ENCODE measurements at regions not wholly inside any gene's neighbourhood (a gene's known extent, or its start where the extent isn't known, plus 50 kb on each side); places are given as distances from the start of the nearest gene placed in this dataset.
"Not testable (repeated sequence)": the region's sequence is repeated elsewhere in the genome, so short reads cannot be mapped to it uniquely, and the experiment has no call there.

DNA sequence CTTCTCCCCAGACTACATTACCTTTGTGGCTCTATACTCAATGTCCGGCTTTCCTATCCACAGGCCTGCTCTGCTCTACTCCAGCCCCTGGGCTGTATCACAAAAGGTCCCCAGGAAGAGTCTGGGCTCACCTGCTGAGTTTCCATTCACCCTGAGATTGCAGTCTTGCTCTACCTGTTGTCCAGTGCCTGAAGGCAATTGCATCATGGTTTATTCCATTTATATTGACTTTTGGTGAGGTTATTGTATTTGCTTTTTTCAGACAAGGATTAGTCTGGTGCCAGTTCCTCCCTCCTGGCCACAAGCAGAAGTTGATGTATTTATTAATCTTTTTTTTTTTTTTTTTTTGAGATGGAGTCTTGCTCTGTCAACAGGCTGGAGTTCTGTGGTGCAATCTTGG lies 273.1 kb downstream of the XPNPEP1 start:
- no peak for DNase-seq (ENCODE audit: low spot score)

DNA sequence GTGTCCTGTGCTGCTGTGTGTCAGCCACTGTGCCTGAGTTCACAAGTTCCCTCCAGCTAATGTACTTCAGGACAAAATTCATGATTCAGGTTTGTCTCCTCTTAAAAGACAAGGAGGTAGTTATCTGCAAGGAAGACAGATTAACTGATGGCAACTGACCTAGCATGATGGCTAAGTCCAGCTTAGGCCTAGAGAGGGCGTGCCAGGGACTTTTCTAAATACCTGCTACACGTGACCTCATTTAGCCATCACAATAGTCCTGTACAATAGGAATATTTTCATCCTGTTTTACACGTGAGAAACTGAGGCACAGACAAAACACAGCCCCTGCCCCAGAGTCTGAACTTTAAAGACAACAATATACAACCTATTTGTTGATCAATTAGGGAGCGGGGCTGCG lies 275.7 kb downstream of the XPNPEP1 start:
- DNase-seq (ENCODE audit: low spot score) = no peak

DNA sequence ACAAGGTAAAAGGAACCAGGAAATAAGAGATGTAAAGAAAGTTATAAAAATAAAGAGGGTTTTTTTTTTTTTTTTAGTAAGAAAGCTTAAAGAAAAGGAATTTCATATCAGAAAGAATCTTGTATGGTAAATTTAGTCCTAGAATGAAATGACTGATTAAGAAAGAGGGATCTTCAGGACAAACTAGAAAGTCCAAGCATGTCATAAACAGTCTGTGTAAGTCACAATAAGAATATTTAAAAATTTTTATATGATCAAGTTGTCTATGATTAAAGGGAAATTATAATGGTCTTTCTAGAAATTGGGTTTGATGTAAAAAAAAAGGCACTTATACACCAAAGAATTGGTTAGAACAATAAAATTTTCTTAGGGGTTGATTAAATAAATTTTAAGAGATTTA lies 289.5 kb downstream of the XPNPEP1 start:
- no peak for DNase-seq (ENCODE audit: low spot score)

DNA sequence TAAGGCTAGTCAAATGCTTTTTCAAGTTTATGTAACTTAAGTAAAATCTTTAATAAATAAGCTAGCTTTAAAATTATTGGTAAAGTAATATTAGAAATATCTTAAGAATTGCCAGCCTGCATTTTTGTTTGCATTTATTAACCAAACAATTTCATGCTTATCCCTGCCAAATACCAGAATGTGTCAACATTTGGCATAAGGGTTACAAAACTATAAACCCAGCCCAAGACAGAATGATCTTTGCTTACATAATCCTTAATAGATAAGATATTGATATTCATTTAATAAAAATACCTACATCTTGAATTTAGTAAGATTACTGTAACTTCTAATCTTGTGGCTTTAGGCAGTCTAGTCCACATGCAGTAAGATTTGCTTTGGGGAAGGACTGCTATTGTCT lies 290.3 kb downstream of the XPNPEP1 start:
- not testable (repeated sequence) for DNase-seq (ENCODE audit: low spot score)

DNA sequence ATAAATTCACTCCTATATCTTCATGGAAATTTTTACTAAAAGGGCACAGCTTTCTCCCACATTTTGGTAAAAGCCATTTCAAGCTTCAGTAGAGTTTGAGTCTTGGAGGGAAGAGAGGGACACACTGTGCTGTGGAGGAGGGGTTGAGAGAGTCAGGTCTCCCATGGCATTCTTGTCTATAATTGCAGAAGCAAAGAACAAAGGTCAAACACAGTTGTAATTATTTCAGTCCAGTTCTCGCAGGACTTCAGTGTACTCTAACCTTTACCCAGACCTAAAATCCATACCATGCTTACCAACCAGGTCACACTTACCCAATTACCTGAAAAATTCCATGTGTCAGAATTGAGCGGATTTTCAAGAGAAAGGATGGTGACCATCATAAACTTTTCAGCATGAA lies 298.4 kb downstream of the XPNPEP1 start:
- DNase-seq (ENCODE audit: low spot score) = no peak

DNA sequence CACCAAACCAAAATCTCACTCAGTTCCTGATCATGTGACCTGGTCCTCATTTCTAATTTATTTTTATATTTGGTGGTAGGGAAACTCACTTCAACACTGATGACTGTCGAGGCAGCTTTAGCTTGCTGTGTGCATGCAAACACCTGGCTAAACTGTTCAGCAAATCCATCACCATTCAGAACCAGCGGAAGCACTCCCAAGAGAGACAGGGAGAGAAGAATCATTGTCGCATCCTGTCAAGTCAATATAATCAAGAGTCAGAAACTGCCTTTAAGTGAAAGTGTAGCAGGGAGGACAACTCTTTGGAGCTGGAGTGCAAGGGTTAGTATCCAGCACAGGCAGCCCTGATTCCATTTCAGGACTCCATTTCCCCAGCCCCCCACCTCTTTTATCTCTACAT lies 300.7 kb downstream of the XPNPEP1 start:
- DNase-seq (ENCODE audit: low spot score) = no peak

DNA sequence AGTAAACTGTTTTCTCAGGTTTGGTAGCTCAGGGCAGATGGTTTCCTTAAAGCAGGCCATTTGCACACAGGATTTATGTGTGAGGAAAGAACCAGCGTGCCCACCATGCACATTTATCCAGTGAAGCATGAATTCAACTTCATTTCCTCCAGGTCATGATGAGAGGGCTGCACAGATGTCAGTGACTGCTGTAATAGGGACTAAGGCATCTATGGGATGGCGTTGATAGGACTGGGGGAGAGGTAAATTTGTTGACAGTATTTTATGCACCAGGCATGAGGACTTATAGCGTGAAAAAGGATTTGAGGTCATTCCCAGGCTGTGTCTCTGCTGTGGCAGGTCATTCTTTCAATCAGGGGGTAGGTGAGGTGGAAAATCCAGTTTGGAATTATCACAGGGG lies 302.9 kb downstream of the XPNPEP1 start:
- DNase-seq (ENCODE audit: low spot score) = no peak

DNA sequence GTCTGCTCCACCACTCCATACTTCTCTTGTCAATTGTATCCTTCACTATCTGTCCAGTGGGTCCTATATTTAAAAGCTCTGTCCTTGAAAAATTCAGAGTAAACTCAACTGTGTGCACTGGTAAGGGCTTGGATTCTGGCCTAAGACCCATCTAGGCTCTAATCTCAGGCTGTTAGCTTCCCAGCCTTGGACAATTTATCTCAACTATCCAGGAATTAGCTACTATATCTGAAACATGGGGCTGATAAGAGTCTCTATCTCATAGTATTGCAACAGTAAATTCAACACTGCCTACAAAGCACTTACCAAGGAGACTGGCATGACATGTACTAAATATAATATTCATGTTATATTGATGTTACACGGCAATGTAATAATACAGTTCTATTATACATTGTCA lies 303.4 kb downstream of the XPNPEP1 start:
- DNase-seq (ENCODE audit: low spot score) = no peak

DNA sequence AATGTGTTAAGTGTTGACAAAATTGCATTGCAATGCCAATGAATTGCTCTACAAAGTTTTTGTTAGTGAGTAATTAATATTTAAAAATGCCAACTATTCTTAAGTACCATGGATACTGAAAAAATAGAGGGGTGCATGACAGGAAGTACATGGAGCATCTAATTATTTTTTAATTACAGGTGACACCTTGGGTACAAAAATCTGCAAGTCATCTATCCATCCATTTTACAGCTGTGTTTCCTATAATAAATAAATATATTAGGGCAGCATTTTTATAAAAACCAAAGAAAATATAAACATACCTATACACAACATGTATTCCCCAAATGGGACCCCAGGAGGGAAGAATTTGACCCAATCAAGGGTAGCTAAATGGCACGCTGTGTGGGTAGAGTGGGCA lies 304.6 kb downstream of the XPNPEP1 start:
- no peak for DNase-seq (ENCODE audit: low spot score)

DNA sequence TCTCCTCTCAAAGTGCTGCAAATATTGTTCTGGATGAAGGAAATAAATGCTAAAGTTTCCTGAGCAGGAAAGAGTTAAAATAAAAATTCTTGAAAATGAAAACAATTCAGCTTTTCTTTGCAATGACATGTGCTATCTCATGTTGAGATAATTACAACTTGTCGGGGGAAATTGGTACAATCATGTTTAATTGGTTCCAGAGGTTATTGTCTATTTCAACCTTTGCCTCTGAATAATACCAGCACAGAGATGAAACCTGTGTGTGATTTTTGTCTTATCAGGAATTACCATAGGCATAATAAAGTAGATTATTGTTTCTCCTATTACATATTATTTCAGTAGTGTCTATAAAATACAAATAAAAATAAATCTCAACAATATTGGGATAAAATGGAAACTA lies 305.0 kb downstream of the XPNPEP1 start:
- DNase-seq (ENCODE audit: low spot score) = no peak

DNA sequence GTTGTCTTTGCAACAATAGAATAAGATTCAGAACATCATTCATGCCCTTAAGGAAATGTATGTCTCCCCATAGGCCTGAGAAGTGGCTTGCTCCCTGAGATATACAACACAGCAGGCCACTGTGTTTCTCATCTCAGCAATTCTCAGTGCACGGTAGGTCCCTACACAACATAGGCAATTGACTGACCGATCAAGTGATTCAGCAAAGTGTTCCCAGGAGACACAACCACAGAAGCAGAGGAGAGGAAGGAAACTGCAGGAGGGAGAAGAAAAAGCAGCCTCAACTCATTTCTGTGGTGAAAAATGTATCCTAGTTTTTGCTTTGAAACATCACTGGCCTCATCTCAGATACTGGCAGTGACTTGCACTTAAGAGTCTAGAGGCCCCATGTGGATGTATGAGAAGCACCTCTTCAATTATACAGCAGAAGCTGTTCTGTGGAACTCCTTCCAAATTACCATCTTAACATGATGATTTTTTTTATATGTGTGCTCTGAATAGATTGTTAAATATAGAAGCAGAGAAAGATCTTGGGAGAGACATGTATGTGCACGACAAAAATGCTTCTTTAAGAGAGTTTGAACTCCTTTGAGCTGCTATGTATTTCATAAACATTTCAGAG lies 306.8 kb downstream of the XPNPEP1 start:
- no peak for DNase-seq (ENCODE audit: low spot score)

DNA sequence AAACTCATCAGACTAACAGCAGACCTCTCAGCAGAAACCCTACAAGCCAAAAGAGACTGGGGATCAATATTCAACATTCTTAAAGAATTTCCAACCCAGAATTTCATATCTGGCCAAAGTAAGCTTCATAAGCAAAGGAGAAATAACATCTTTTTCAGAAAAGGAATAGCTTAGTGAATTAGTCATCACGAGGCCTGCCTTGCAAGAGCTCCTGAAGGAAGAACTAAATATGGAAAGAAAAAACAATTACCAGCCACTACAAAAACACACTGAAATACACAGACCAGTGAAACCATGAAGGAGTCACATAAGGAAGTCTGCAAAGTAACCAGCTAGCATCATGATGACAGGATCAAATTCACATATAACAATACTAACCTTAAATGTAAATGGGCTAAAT lies 328.0 kb downstream of the XPNPEP1 start:
- not testable (repeated sequence) for DNase-seq (ENCODE audit: low spot score)

DNA sequence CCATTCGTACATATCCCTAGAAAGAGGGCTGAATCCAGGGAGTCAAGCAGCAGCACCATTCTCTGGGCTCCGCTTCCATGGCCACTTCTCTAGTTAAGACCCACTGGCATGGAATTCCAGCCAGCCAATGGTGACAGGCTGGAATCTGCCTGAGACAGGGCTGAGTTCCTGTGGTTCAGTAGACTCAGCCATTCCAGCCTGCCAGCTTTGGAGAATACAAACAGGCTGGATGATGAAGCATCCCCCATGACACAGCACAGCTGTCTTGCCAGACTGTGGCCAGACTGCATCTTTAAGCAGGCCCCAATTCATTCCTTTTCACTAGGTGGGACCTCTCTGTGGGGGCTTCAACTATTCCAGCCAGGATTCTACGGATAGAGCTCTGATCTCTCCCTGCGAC lies 329.6 kb downstream of the XPNPEP1 start:
- peak; percentile 3 for DNase-seq (ENCODE audit: low spot score)

DNA sequence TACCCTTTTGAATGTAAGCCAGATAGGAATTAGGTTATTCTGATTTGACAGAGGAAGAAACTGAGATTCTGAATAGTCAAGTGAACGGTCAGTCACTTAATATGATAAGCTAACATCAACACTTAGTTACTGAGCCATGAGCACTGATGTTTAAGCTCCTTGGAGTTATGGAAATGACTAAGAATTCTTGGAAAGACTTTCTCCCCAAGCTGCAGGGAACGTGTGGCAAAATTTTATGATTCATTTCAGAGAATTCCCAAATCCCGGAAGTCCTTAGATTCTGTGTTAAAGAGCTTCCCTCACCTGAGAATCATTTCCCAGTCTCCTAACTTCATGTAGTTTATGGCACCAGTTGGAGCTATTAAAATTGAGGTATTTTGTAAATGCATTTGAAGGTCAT lies 330.9 kb downstream of the XPNPEP1 start:
- no peak for DNase-seq (ENCODE audit: low spot score)

DNA sequence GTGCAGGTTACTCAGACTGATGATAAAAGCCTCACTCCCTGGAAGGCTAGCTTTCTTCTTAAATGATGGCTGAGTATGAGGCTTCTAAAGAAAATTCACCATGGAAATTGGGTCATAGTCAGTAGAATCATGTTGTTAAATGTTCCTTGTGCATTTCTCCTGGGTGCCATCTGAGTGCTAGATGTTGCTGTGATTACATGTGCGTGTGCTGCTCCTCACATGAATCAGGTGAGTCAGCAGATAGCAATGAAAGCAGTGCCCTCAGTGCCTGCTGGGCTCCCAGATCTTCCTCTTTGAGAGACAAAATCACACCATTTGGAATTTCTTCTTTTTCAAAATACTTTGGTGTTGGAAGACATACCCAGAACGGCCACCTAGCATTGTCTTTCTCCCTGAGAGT lies 331.7 kb downstream of the XPNPEP1 start:
- DNase-seq (ENCODE audit: low spot score) = no peak

DNA sequence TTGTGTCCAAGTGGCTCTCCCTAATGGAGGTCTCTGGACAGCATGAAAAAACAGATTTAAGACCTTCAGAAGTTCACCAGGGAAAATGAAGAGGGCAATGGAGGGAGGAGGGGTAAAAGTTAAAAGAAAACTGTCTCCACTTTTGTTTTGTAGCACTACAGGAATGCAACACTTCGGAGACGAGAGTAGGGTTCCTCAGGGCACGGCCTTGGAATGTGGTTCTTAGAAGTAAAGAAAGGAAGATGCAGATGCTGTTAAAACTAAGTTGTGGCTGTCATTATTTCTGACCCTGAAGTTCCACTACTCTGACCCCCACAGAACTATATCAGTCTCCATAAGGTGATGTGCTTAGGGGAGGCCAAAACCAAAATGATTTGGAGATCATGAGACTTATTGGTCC lies 335.1 kb downstream of the XPNPEP1 start:
- no peak for DNase-seq (ENCODE audit: low spot score)

DNA sequence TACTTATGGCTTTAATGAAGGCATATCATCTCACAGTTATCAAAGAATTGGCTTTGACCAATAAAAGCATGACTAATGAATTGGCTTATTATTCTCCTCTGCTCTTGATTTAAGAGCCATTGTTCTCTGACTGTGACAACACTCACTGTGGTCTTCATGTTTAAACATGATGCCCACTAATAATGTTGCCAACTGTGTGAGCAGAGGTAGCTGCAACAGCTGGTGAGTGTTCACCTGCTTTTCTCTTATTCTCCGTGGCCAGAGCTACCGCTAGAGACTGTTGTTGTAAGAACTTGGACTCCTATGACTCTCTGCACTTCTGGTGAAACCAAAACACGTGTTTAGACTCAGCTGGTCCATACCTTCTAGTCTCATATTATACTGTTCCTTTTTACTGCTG lies 335.9 kb downstream of the XPNPEP1 start:
- no peak for DNase-seq (ENCODE audit: low spot score)

DNA sequence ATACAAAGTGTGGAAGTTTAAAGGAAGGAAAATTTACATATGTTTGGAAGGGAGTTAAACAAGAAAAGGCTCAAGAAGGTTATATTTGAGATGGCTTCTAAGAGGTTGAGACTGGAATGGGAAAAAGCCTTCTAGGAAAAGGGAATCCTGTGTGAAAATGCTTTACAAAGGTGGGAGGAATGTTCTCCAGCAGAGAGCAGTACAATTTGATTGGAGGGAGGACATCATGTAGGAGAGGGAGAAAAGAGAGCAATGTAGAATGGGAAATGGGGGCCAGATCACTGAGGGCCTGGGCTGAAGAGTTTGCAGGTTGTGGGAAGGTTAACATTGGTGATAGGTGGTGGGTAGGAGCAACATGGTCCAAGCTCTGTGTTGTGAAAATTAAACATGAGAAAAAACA lies 366.9 kb downstream of the XPNPEP1 start:
- DNase-seq (ENCODE audit: low spot score) = no peak

DNA sequence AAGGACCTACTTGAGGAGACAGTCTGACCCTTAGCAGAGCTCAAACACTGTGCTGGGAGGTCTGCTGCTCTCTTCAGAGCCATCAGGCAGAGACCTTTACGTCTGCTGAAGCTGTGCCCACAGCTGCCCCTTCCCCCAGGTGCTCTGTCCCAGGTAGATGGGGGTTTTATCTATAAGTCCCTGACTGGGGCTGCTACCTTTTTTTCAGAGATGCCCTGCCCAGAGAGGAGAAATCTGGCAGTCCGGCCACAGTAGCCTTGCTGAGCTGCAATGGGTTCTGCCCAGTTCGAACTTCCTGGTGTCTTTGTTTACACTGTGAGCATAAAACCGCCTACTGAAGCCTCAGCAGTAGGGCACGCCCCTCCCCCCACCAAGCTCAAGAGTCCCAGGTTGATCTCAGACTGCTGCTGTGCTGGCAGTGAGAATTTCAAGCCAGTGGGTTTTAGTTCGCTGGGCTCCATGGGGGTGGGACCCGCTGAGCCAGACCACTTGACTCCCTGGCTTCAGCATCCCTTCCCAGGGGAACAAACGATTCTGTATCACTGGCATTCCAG lies 381.2 kb downstream of the XPNPEP1 start:
- DNase-seq (ENCODE audit: low spot score) = not testable (repeated sequence)

DNA sequence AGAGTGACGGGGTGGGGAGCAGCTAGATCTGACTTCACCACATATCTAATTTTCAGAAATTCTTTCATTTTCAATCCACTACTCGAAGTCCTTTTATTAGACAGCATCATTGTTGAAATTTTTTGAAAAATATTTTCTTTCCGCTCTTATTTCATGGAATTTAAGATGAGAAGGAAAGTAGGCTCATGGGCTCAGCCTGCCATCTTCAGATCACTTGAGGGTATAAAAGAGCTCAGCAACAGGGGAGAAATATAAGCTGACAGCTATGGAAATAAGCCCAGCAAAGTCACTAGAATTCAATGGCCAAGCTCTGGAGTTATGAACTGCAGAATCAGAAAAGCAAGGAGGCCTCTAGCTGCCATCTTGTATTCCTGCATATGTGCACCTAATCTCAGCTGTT lies 389.1 kb downstream of the XPNPEP1 start:
- DNase-seq (ENCODE audit: low spot score) = no peak

DNA sequence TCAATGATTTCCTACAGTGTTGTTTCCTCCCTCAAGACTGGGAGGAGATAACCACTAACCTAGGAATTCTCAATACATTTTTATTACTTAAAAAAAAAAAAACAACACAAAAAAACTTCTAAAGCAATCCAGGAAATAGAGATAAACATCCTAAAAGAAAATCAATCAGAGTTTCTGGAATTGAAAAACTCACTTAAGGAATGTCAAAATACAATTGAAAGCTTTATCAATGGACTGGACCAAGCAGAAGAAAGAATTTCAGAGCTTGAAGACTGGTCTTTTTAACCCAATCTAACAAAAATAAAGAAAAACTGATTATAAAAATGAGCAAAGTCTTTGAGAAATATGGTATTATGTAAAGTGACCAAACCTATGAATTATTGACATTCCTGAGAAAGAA lies 394.1 kb downstream of the XPNPEP1 start:
- DNase-seq (ENCODE audit: low spot score) = no peak

DNA sequence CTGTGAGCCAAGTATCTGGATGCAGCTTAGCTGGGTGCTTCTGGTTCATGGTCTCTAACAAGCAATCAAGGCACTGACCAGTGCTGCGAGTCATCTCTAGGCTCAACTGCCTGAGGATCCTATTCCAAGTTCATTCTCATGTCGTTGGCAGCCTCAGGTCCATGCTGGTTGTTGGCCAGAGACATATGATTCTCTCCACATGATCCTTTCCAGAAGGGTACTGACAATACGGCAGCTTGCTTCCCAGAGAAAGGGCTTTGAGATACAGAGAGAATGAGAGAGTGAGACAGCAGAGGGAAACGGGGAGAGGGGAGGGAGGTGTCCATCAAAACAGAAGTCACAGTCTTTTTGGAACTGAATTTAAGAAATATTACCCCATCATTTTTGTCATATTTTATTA lies 405.6 kb downstream of the XPNPEP1 start:
- no peak for DNase-seq (ENCODE audit: low spot score)

DNA sequence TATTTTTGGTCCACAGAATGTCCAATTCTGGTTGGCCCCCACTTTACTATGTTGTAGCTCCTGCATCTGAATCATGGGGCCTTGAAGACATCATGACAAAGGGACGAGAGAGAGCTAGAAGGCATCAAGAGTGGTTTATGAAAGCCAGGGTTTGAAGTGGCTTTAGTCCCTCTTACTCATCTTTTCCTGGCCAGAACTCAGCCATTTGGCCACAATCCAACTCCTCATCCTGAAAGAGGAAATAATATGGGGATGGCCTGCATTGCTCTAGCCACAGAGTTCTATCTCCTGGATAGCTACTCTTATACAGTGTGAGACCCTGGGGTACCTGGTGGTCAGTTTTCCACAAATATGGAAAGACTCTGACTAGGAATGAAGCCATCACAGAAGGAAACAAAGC lies 418.9 kb downstream of the XPNPEP1 start:
- DNase-seq (ENCODE audit: low spot score) = no peak

DNA sequence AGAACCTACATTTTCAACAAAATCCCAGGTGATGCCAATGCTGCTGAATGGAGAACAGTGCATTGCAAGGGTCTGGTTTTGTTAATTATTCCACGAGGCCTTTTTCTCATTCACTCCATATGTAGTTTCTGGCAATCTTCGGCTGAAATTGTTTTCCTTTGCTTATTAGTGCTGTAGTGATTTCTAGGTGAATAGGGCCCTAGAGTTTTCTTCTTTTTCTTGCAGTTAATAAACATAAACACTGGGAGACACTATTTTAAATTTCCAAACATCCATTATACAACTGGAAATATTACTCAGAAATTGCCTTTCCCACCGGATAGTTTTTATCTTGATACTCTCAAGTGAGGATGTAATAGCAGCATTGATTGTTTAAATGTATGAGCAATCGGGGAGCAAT lies 435.6 kb downstream of the XPNPEP1 start:
- DNase-seq (ENCODE audit: low spot score) = no peak

DNA sequence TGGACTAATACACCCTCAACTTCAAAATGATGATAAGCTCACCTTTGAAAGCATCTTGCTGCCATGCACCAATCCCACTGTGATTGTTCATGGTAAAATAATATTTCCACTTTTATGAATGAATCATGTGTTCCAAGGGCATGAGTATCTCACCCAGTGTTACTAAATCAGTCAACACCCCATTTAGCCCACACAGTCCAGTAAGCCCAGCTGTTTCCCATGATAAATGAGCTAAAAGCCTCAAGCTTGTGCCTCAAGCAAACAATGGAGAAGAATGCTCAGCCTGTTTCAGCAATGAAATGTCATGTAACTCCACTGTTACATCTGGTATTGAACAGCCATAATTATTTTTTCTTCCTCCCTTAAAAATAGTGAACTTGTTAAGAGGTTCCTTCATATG lies 442.5 kb downstream of the XPNPEP1 start:
- DNase-seq (ENCODE audit: low spot score) = no peak

All from AG08396 (cell line).